ENCODE measurements at regions not wholly inside any gene's neighbourhood (a gene's known extent, or its start where the extent isn't known, plus 50 kb on each side); places are given as distances from the start of the nearest gene placed in this dataset.
"Not testable (repeated sequence)": the region's sequence is repeated elsewhere in the genome, so short reads cannot be mapped to it uniquely, and the experiment has no call there.

GRCh38 chr18:15026041-15026440, 278.1 kb downstream of the ANKRD30B start:
- not testable (repeated sequence) for TF ChIP-seq POLR2A (IDR thresholded peaks at IDR 0.05; ENCODE audit: low read length); GATA1 (IDR thresholded peaks at IDR 0.05; ENCODE audit: low read depth, low read length)
